ENCODE measurements at regions not wholly inside any gene's neighbourhood (a gene's known extent, or its start where the extent isn't known, plus 50 kb on each side); places are given as distances from the start of the nearest gene placed in this dataset.
"Not testable (repeated sequence)": the region's sequence is repeated elsewhere in the genome, so short reads cannot be mapped to it uniquely, and the experiment has no call there.

DNA sequence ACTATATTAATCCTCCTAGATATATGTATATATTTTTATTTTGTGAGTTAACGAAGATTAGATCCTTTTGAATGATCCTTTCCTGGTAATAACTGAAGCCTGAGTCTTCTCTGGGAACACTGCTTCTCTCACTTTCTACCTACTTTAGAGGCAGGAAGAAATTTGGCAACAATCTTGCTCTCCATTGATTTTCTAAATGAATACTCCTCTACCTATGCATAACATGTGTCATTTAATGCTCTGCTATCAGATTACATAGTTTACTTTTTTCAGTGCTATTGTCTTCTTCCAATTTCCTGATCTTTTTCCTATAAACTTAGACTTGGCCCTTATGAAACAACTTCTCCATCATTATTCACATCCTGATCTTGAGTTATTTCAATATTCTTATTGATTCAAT lies 60.4 kb upstream of the PDHA2 start:
- no peak for DNase-seq (ENCODE audit: low read depth)

DNA sequence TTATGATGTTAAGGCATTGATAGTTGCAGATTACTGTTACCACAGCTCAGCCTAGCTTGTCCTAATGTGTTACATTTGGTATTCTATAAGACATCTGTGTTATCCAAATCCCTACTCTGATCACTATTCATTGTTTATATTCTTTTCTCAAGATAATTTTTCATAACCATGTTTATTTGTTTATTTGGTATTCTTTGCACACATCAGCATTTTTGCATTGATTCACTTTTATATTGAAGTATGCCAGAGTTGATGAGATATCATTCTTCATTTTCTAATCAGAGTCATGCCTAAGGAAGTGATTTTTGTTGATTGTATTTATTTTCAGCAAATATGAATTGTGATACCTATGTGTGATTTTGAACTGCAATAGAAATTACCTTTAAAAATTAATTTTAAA lies 61.2 kb upstream of the PDHA2 start:
- DNase-seq (ENCODE audit: low read depth) = no peak

DNA sequence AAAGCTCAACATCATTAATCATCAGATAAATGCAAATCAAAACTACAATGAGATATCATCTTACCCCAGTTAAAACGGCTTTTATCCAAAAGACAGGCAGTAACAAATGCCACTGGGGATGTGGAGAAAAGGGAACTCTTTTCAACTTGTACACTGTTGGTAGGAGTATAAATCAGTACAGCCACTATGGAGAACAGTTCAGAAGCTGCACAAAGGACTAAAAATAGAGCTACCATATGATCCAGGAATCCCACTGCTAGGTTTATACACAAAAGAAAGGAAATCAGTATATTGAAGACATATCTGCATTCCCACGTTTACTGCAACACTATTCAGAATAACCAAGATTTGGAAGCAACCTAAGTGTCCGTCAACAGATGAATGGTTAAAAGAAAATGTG lies 69.3 kb upstream of the PDHA2 start:
- DNase-seq (ENCODE audit: low read depth) = not testable (repeated sequence)

DNA sequence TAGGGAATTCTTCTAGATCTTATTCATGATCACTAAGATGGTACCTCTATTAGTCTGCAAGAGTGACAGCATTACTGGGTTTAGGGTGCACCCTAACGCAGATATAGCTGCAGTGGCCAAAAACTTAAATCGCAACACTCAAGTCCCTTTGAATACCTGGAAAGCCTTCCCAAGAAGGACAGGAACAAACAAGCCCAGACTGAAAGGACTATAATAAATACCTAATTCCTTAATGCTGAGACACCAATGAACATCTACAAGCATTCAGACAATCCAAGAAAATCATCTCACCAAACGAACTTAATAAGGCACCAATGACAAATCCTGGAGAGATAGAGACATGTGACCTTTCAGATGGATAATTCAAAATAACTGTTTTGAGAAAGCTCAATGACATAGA lies 74.9 kb upstream of the PDHA2 start:
- DNase-seq (ENCODE audit: low read depth) = no peak

DNA sequence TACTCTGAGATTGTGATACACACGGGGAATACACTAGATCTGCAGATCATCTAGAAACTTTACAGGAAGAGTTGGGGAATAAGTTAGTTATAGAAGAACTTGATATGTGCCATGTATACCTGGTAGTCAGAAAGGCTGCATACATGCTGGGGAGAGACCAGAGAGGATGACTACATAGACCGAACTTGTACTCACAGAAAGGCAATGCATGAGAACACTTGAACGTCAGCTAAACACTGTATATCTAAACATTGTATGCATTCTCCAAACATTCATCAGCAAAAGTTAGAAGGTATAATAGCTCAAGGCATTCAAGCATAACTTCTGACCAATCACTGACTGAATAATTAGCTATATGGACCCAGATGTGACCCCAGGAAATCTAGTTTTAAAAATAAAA lies 78.0 kb upstream of the PDHA2 start:
- DNase-seq (ENCODE audit: low read depth) = no peak

DNA sequence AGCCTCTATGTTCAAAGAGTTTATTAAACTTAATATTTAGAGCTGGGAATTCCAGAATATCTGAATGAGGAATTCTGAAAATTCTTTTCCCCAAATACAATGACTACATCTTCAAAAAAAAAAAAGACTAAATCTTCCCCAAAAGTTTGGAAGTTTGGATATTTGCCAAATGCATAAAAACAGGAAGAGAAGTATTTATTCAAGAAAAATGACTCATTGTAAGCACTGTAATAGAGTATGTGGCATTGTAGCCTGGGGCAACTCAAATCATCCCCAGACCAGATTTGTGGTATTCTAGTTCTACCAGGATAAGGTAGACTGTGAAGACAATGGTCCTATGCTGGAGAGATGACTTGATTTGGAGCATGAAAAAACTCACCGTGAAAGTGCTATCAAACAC lies 78.5 kb upstream of the PDHA2 start:
- DNase-seq (ENCODE audit: low read depth) = peak; percentile 94

DNA sequence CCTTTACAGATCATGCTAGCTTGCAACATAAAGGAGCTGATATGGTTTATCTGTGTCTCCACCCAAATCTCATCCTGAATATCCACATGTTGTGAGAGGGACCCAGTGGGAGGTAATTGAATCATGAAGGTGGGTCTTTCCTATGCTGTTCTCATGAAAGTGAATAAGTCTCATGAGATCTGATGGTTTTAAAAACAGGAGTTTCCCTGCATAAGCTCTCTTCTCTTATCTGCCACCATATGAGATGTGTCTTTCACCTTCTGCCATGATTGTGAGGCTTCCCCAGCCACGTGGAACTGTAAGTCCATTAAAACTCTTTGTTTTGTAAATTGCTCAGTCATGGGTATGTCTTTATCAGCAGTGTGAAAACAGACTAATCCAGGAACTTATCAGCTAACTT lies 79.2 kb upstream of the PDHA2 start:
- DNase-seq (ENCODE audit: low read depth) = peak; percentile 2

DNA sequence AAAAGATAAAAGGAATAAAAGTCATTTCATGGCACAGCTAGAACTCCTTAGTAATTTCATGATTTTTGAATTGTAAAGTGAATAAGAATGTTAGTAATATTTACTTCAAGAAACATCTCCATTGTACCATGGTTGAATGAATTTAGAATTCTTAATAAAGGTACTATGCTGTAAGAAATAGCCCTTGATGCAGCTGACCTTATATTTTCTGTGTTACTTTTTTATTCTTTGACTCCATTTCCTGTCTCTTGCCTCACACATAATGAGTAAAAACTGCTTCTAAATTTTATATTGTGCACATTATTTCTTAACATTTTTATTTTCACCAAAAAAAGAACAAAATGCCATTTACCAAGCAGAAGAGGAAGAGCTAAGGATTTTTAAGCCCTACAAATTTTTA lies 81.9 kb upstream of the PDHA2 start:
- no peak for DNase-seq (ENCODE audit: low read depth)

DNA sequence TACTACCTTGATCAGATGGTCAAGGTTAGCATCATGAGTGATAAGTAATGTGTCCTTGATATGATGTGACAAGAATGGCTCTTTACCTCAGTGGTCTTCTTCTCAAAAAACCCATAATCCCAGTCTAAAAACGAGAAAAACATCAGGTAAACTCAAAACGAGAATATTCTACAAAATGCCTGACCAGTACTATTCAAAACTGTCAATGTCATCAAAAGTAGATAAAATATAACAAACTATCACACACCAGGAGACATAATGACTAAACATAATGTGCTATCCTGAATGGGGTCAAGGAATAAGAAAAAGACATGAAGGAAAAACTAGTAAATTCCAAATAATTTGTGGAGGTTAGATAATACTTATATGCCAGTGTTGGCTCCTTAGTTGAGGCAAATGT lies 85.2 kb upstream of the PDHA2 start:
- DNase-seq (ENCODE audit: low read depth) = no peak

DNA sequence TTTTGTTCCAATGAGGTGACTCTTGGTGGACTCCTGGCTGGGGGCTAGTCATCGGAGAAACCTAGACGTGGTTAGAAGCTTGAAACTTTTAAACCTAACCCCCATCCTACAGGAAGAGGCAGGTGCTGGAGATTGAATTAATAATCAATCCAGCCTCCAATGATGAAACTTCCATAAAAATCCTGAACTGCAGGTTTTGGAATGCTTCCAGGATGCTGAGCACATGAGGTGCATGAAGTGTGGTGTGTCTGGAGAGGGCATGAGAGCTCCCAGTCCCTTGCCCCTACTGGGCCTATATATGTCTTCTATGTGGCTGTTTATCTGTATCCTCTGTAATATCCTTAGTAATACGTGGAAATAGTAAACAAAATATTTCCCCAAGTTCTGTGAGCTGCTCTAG lies 90.7 kb upstream of the PDHA2 start:
- DNase-seq (ENCODE audit: low read depth) = no peak

DNA sequence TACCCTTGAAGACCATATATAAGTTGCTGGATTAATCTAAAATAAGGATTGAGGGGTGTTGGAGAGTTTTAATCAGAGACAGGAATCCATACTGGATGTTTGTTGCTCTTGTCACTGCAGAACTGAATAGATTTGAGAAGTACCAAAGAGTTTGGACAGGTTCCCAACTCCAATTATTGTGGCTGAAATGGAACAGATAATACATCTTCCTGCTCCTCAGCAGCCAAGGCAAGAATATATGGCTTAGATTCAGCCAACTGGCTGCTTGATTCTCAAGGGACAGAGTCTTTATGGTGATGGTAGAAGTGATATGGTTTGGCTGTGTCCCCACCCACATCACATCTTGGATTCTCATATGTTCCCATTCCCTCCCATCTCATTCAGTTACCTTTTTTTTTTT lies 97.0 kb upstream of the PDHA2 start:
- no peak for DNase-seq (ENCODE audit: low read depth)

DNA sequence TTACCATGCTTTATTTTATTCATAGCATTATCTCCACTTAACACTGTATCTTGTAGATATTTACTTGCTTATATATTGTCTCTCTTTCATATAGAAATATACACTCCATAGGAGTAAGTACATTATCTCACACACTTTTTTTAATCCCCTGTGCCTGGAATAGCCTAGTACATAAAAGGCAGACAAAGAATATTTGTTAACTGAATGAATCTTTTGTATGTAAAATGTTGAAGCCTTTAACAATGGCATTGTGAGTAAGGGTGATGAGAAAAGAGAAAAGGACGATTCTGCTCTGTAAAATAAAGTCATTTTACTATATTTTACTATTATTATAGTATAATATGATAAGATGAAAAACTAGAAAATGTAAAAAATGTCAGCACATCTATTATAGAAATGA lies 97.7 kb upstream of the PDHA2 start:
- no peak for DNase-seq (ENCODE audit: low read depth)

DNA sequence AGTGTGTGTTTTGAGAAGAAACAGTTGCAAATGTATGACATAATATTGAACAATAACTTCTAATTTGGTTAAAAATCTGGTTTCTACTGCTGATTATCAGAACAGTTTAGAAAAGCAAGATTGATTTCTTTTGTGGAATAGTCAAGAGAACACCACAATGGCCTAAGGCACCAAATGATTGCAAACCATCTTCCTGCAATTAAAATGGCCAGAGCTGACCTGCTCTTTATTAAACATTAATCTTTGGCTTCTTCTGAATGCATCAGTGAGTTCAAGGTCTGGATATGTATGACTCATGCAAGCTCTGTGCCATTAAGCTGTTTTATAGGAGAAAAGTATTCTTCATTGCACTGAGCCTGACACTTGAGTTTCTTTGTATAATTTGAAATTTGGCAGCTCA lies 107.8 kb upstream of the PDHA2 start:
- DNase-seq (ENCODE audit: low read depth) = peak; percentile 83

DNA sequence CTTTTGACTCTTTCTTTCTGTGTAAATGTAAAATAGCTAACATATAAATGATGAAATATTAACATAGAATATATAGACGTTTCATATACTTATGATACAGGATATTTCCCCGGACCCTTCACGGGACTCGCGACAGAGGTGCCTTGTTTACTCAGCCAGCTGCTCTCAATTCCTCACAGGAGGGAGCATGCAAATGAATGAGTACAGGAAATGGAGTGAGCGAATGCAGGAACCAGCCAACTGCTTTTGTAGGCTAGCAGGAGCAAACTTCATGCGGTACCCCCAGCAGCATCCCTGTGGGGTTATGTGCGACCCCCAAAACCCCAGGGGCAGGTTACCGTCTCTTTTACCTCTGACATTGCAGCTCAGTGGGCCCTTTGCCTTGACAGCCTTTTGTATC lies 110.3 kb upstream of the PDHA2 start:
- no peak for DNase-seq (ENCODE audit: low read depth)

DNA sequence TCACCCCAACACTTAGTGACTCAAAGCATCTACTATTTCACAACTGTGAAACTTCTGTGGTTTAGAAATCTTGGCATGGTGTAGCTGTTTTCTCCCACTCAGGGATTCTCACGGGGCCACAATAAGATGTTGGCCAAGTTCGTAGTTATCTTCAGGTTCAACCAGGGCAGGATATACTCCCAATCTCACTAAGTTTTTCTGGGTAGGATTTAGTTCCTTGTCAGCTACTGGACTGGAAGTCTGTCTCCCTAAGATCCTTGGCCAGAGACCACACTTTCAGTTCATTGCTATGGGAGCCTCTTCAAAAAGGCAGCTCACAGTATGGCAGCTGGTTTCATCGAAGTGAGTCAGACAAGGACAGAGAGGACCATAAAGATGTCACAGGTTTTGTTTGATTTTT lies 111.7 kb upstream of the PDHA2 start:
- peak; percentile 75 for DNase-seq (ENCODE audit: low read depth)

DNA sequence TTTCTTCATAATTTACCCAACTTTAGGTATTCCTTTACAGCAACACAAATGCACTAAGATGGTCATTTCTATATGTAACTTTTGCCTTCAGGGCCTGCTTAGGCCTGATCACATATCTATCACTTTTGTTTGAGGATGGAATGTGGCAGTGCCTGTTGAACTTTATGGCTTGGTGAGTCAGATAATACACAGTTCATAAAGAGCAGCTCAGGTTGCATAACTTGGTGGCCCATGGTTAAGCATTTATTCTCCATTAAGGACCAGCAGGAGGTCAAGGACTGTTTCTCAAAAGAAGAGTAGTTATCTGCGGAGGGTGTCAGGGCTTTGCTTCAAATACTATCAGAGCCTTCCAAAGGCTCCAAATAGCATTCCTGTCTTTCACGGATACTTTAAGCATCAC lies 124.1 kb upstream of the PDHA2 start:
- DNase-seq (ENCODE audit: low read depth) = no peak

DNA sequence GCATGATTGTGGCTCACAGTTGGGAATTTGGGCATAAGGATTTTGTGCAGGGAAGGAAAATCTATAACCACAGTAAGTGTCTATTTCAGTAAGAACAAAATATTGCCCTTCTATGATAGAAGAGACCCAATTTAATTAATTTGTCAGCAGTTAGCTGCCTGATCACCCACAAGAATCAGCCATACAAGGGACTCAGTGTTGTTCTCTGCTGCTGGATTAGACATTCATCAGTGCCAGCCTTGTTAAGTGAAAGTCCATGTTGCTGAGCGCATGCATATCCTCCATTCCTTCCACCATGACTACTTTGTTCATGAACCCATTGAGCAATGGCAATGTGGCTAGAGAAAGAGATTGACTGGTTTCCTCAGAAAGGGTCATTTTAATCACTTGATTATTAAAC lies 125.3 kb upstream of the PDHA2 start:
- DNase-seq (ENCODE audit: low read depth) = no peak

DNA sequence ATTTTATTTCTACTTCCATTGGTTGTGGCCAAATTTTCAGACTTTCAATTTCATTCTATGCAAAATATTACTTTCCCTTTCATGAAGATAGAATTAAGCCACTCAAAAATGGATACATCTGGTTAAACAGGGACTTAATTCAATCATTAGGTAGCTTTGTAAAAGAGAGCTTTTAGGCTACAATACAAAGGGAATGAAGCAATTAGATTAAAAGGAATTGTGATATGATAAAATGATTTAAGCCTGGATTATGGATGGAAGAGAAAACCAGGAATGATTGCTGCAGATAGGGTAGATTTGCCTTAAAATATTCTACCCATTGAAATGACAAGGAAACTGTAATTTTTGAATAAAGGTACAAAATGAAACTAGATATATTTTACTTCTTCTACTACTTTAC lies 134.6 kb upstream of the PDHA2 start:
- DNase-seq (ENCODE audit: low read depth) = no peak

DNA sequence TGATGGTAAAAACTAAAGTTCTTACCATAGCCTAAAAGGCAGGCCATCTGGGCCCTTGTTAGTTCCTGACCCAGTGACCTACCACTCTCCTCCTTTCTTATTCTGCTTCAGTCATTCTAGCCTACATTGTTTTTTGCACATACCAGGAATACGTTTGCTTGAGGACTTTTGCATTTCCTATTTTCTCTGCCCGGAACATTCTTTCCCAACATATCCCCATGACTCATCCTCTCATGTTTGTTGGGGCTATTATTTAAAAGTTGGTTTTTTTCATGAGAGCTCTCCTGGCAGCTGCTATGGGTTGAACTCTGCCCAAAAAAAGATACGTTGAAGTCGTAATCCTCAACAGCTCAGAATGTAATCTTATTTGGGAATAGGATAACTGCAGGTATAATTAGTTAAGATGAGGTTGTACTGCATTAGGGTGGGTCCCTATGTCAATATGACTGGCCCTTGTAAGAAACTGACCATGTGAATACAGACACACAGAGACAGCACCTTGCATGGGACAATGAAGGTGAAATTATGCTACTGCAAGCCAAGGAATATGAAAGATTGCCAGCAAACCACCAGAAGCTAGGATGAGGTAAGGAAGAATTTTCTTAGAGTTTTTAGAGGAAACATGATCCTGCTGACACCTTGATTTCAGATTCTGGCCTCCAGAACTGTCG lies 138.3 kb upstream of the PDHA2 start:
- peak; percentile 47 for DNase-seq (ENCODE audit: low read depth)

DNA sequence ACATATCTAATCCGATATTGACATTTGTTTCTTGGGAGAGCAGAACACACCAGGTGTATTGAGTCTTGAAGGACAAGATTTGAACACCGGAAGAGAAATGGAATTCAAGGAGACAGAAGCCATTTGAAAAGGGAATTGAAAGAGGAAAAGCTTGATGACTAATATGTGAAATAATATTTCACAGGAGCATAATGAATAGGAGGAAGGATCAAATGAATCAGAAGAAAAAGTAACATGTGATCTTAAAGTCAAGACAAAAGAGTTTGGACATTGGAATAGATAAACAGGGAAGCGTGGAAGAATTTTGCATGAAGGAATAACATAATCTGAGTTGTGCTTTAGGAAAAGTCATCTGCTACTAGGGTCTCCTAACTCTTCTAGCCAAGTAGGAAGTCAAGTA lies 145.5 kb upstream of the PDHA2 start:
- no peak for DNase-seq (ENCODE audit: low read depth)

DNA sequence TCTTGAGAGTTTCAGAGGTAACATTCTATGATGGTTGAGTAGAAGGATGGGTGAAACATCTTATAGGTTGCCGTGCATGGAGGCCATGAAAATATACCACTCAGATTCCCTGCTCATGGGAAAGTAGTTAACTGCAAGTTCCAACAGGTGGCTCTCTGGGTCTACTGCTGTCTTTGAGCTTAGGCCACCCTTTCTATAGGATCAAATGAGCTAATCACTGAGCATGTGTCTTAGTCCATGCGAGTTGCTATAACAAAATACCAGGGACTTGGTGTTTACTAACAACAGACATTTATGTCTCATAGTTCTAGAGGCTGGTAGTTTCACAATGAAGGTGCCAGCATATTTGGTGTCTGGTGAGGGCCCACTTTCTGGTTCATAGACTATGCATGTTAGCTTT lies 144.8 kb upstream of the UNC5C start:
- DNase-seq (ENCODE audit: low read depth) = peak; percentile 23

DNA sequence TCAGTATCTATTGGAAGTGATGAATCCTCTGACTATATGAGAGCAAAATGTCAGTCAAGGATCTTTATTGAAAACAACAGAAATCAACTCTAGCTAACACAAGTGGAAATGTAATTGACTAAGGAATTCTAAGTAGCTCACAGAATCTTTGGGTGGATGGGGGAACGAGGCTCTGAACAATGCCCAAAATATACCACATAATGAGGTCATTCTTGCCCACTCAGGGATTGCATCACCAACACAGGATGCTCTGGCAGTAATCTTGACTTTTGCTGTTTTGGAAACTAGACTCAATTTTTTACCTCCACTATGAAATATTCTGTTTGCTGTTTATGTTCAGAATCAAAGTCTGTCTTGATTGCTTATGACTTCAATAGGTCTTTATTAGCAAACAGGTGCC lies 127.4 kb upstream of the UNC5C start:
- DNase-seq (ENCODE audit: low read depth) = peak; percentile 10

DNA sequence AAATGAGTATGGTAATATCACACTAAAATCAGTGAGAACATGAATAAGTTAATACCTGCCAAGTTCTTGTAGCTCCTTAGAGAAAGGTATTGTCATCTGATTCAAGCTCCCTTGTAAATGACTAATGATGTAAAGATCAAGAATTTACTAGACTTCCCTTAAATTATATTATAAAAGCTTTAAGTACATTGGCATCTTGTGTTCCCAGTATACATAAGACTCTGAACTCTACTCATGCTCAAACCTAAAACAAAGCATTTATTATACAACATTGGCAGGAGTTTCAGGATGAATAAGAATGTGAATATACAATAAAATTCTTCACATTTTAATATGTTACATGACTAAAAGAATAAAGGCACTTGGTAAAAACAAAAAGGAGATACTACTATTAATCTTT lies 126.8 kb upstream of the UNC5C start:
- DNase-seq (ENCODE audit: low read depth) = no peak

DNA sequence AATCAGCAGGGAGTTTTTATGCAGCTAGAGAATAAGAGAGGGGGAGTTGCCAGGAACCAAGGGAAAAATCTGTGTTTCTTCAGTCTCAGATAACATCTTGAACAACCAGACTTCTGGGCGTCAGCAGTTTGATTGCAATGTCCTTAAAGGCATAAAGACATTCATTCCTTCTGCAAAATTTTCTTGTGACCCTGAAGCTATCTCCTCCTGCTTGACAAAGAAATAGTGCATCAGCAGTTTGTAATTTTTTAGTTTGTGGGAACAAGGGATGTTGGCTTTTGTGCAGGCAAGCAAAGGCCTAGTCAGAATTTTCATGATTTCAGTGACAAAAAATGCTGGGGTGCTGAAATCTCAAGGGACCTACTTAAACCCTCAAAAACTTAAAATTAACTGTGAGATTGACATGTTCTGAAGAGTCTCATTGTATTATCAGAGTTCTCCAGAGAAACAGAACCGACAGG lies 125.8 kb upstream of the UNC5C start:
- peak; percentile 3 for DNase-seq (ENCODE audit: low read depth)

DNA sequence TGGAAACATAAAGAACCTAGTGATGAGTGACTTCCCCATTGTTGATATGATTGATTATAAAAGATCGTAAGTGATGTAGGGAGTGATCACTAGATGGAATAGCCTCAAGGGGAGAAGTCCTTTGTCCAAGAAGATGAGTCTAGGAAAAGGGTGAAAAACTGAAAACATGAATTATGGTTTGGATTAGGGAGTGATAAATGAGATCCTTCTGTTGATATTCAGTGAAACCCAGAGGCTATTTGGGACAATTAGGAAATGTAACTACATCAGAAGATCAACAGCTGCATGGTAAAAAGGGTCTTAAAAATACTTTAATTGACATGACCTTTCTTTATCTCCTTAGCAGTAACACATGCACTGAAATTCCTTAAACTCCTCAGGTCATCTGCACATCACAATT lies 124.0 kb upstream of the UNC5C start:
- DNase-seq (ENCODE audit: low read depth) = no peak

Measured in M059J (cell line).